HG03139 (cell line): ENCODE measurements at regions not wholly inside any gene's neighbourhood (a gene's known extent, or its start where the extent isn't known, plus 50 kb on each side); places are given as distances from the start of the nearest gene placed in this dataset.

Experiments
- ATAC-seq: cut with Tn5 transposase; IDR thresholded peaks from one replicate; pipeline ENCODE4 v1.9.1; 2021; ENCODE audit not compliant: unreplicated experiment

- no peak for ATAC-seq
These were observed 109.7 kb downstream of the TMTC3 start for GRCh38 chr12:88251798-88252197.

GRCh38 chr12:88253371-88253978 is 111.4 kb downstream of the TMTC3 start:
- no peak for ATAC-seq

- ATAC-seq: no peak
These were observed 113.1 kb downstream of the TMTC3 start for GRCh38 chr12:88255224-88255623.

- no peak for ATAC-seq
These were observed 113.7 kb downstream of the TMTC3 start for GRCh38 chr12:88255847-88256246.

GRCh38 chr12:88258396-88258795 is 116.3 kb downstream of the TMTC3 start:
- no peak for ATAC-seq

GRCh38 chr12:88266806-88267360 is 124.8 kb downstream of the TMTC3 start:
- no peak for ATAC-seq

- no peak for ATAC-seq
These were observed 125.5 kb downstream of the TMTC3 start for GRCh38 chr12:88267630-88268029.

- no peak for ATAC-seq
These were observed 130.3 kb downstream of the TMTC3 start for GRCh38 chr12:88272456-88272855.

- ATAC-seq: no peak
These were observed 131.3 kb downstream of the TMTC3 start for GRCh38 chr12:88273450-88273849.

- no peak for ATAC-seq
These were observed 131.8 kb downstream of the TMTC3 start for GRCh38 chr12:88273875-88274274.

GRCh38 chr12:88291498-88292131 is 149.5 kb downstream of the TMTC3 start:
- no peak for ATAC-seq

GRCh38 chr12:88298014-88298682 is 156.0 kb downstream of the TMTC3 start:
- ATAC-seq: no peak

- ATAC-seq: no peak
These were observed 156.7 kb downstream of the TMTC3 start for GRCh38 chr12:88298761-88299242.

GRCh38 chr12:88299567-88300101 is 157.5 kb downstream of the TMTC3 start:
- ATAC-seq: peak; percentile 91

- no peak for ATAC-seq
These were observed 158.8 kb downstream of the TMTC3 start for GRCh38 chr12:88300931-88301330.

GRCh38 chr12:88303335-88303734 is 161.2 kb downstream of the TMTC3 start:
- ATAC-seq: no peak

- no peak for ATAC-seq
These were observed 163.3 kb downstream of the TMTC3 start for GRCh38 chr12:88305254-88305890.

GRCh38 chr12:88306471-88307069 is 164.5 kb downstream of the TMTC3 start:
- ATAC-seq: no peak

GRCh38 chr12:88307961-88308360 is 165.9 kb downstream of the TMTC3 start:
- ATAC-seq: no peak

- ATAC-seq: no peak
These were observed 166.7 kb downstream of the TMTC3 start for GRCh38 chr12:88308825-88309224.

GRCh38 chr12:88309546-88309945 is 167.4 kb downstream of the TMTC3 start:
- ATAC-seq: no peak
